ENCODE measurements at regions not wholly inside any gene's neighbourhood (a gene's known extent, or its start where the extent isn't known, plus 50 kb on each side); places are given as distances from the start of the nearest gene placed in this dataset.

DNA sequence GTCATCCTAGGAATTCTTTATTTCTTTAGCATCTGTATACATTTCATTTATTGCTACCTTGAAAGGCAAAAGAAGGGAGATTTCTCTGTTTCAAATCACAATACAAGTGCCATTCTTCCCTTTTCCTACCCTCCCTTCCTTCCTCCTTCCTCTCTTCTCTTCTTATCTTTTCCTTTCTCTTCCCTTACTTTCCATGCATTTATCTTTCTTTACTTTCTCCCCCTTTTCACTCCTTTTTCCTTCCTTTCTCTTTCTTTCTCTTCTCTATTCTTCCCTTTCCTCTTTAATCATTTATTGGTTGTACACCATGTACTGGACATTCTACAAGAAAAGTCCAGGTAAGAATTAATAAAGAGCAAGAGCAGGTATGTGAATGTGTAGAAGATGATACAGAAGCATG lies 251.0 kb upstream of the PEX5L start:
- DNase-seq = no peak

DNA sequence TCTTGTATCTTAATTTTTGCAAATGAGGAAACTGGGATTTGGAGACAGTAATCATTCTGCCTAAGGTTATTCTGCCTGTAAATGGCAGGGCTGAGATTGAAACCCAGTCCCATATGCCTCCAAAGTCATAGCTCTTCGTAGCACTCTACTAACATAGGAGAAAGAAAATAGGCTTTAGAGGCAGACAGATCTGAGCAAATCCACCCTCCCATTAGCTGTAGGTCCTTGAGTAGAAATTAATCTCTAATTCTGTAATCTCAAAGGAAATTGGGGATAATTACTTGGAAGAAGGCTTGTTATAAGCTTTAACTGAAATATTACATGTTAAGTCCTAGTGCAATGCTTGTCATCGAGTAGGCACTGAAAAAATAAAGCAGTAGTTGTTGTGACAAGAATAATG lies 252.1 kb upstream of the PEX5L start:
- no peak for DNase-seq

- DNase-seq = no peak
These were observed 253.6 kb upstream of the PEX5L start for GRCh38 chr3:180290300-180290699.

- DNase-seq = no peak
These were observed 257.7 kb upstream of the PEX5L start for GRCh38 chr3:180294282-180295027.

DNA sequence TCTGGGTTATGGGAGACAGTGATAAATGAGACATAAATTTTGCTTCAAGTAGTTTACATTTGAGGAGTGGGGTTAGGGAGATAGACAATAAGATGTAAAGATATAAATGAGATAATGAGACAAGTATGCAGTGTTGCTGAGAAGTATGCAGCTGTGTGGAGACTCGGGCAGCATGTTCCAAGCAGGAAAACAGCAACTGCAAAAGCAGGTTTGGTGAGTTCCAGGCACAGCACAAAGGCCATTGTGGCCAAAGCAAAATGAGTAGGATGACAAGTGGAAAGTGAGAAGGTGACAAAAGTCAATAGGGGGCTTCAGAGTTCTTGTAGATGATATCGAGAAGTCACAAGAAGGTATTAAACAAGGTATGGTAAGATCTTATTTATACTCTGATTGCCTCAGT lies 259.1 kb upstream of the PEX5L start:
- DNase-seq = no peak

DNA sequence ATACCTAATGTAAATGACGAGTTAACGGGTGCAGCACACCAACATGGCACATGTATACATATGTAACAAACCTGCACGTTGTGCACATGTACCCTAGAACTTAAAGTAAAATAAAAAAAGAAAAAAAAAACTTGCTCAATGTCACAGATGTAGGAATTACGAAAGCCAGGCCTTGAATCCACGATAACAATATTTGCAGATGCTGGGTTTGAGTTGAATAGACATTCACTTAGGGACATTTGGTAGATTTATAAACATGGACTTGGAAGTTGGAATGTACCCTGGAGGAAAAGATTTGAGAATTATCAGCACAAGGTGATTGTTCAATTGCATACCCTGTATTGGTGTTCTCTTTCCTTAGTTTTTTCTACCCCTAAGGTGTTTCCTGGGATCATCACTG lies 260.2 kb upstream of the PEX5L start:
- no peak for DNase-seq

DNA sequence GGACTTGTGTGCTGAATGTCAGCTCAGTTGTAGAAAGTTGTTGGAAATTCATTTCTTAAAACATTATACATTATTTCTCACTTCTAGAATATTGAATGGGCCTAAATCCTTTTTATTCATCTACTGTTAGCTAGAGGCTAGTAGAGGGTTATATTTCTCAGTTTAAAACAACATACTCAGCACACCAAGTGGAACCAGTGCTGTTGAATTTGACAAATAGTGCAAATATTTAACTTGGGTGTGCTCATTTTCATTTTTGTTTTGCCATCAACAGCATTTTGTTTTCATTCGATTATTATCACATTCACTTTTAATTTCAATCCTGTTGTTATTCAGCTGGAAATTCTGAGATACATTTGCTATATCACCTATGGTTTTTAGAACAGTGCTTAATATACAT lies 269.4 kb upstream of the PEX5L start:
- no peak for DNase-seq

DNA sequence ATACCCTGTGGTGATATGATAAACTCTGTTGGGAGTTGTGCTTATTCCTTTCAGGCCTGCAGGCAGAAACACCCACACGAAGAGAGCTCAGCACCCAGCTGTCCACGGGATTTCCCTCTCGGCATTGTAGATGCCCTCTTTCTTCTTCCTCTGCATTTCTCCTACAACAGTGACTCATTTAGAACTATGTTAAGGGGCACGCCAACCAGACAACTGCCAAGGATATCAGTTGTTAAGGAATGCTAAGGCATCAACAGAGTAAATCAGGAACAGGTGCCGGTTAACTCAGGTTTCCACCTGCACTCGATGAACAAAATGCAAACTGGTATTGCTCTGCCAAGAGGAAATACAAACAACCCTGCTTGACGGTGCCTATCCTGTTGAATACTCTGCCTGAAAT lies 270.0 kb upstream of the PEX5L start:
- no peak for DNase-seq

DNA sequence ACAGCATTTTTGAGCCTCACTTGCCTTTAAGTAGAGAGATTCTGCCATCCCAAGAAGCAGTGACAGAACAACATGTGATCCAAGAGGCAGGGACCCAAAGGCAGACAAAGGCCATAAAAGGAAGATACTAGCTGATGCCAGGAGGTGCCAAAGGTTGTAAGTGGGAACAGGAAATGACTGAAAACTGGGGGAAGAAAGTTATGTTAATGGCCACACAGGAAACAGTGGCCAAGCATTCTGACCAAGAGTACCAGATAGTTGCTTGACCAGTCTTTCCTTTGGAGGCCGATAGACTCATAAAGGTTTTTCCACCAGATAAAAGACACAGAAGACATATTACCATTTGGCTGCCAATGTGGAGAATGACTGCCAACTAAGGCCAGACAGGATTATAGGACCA lies 274.5 kb upstream of the PEX5L start:
- no peak for DNase-seq

GRCh38 chr3:180316321-180316720 lies 279.6 kb upstream of the PEX5L start:
- no peak for DNase-seq

DNA sequence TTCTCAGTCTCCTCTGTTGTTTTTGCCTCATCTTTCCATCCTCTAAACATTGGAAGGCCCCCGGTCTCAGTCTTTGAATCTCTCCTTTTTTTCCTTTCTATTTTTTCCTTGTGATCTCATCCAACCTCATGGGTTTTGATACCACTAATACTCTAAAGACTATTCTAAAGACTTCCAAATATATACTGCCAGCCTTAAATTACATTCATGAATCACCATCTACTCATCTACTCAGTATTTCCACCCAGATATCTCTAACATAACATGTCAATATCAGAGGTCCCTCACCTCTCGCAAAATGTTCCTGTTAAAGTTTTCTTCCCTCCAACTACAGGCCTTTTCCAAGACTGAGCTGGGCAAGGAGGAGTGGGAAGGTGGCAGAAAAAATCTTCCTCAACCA lies 282.5 kb upstream of the TTC14 start:
- no peak for DNase-seq

DNA sequence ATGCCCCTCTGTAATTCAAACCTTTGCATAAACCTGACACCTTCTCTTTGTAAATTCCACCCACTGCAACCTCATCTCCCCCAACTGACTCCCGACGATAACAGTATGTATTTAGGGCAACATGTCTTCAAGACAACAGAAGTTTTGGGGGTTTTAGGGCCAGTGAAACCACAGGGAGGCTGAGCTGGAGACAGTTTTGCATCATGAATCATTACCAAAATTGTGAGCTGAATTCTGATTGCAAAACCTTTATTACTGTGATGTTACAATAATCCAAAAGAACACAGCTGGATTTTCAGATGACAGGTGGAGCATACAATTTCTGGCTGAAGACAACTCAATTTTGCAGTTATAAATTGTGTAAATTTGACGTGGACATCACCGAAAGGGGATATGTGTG lies 281.3 kb upstream of the TTC14 start:
- DNase-seq = no peak

DNA sequence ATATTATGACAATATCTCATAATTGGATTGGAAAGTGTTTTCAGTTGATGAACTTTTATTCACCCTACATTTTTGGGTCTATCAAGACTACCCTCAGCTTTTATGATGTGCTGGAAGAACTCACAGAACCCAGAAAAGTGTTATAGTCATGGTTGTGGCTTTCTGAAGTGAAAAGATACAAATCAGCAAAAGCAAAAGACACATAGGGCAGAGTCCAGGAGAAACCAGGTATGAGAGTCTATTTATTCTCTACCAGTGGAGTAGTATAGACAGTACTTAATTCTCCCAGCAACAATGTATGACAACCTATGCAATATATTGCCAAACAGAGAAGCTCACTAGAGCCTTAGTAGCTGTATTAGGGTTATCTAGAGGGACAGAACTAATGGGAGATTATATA lies 280.4 kb upstream of the TTC14 start:
- DNase-seq = no peak

- no peak for DNase-seq
These were observed 279.1 kb upstream of the TTC14 start for GRCh38 chr3:180322829-180323228.

- no peak for DNase-seq
These were observed 277.2 kb upstream of the TTC14 start for GRCh38 chr3:180324791-180325190.

- DNase-seq = no peak
These were observed 276.4 kb upstream of the TTC14 start for GRCh38 chr3:180325533-180325932.

- no peak for DNase-seq
These were observed 276.0 kb upstream of the TTC14 start for GRCh38 chr3:180325958-180326357.

DNA sequence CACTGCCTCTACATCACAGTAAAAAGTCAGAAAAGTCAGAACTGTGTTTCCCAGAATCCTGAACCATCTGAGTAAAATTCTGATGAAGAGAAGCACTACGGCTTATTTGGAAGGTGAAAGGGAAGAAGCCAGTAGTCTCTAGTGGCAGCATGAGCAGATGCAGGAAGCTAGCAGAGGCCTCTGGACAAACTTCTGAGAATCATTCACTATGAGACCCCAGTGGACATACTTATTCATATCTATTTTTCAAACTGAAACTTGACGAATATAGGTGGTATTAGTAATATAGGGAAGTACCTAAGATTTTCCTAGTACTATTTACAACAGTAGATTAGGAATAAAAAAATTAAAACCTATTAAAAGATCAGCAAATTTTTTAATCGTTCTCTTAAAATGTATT lies 272.8 kb upstream of the TTC14 start:
- DNase-seq = no peak

GRCh38 chr3:180329847-180330246 lies 272.1 kb upstream of the TTC14 start:
- DNase-seq = no peak

DNA sequence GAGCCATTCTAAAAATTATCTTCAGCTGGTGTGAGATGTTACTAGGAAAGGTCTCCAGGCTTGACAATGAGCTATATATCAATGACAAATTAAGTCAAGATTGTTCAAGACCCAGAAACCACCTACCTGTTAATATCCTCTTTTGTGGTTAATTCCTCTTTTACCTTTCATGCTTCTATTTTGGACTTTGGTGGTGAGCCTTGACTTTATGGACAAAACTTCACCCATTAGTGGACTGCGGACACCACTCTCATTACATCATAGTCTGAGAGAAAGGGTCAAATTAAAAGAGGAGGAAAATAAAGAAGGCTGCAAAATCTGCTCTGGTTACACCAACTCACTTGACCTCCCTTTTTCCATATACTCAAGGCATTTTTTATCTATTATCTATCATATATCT lies 271.5 kb upstream of the TTC14 start:
- DNase-seq = no peak

DNA sequence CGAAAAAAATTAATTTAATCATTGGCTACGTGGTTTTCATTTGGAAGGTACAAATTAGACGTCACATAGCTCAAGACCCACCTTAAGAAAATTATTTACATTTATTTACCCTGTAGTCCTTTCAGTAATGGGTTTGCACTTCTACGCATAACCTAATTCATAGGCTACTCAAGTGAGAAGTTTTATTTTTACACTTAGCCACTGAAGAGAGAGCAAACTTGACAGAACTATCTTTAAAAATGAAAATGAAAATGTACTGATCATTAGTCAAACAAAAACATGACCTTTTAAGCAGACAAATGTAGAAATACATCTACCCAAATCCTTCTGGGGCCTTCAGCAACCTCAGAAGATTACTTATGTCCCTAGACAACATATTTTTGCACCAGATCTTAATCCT lies 269.4 kb upstream of the TTC14 start:
- DNase-seq = no peak

DNA sequence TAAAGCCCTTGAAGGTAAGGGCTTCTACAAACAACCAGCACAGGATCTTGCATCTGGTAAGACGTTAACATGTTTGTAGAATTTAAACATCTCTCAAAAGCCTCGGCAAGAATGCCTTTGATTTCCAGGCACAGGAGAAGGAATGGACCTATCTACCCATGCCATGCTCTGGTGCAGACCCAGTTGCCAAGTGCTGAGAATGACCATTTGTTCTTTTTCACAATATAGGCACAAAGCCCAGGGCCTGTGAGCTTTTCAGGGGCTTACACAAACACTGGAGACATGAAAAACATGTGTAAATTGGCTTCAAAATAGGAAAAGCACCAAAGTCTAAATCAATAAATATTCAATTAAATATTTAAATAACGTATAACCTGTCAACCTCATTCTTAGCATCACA lies 266.9 kb upstream of the TTC14 start:
- no peak for DNase-seq

DNA sequence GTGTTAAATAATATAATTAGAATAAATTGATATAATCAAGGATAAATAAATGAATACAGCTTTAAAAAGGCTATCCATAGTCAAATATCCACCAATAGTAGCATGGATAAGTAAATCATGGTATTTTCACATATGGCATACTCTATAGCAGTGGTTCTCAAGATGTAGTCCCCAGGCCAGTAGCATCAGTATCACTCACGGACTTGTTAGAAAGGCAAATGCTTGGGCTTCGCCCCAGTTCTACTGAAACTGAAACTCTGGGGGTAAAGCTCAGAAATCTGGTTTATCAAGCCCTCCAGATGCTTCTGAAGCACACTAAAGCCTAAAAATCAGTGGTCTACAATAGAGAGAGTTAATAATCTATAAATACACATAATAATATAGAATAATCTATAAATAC lies 261.6 kb upstream of the TTC14 start:
- no peak for DNase-seq

- no peak for DNase-seq
These were observed 260.4 kb upstream of the TTC14 start for GRCh38 chr3:180341516-180341915.

DNA sequence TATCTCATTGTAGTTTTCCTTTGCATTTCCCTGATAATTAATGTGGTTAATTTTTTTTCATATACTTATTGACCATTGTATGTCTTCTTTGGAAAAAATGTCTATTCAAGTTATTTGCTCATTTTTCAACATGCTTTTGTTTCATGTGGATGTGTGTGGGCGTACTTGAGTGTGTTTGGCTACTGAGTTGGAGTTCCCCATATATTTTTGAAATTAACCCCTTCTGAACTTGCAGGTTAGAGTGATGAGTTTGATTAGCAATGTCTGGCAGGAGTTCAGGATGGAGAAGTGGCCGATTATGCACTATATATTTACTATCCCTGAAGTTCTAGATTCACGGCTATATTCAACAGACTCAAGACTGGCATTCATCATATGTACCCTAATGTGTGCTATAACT lies 250.4 kb upstream of the TTC14 start:
- no peak for DNase-seq

GRCh38 chr3:180352261-180352660 lies 249.7 kb upstream of the TTC14 start:
- DNase-seq = no peak

Measured in NCI-H2227 treated with DMSO at 0.1 percent for 48 hours (cell line).